Esophagus squamous epithelium (tissue), 5 donors: ENCODE measurements at regions not wholly inside any gene's neighbourhood (a gene's known extent, or its start where the extent isn't known, plus 50 kb on each side); places are given as distances from the start of the nearest gene placed in this dataset.

Source experiments
- DNase-seq: peaks from one replicate; lab custom pipeline; 2025; lab: John Stamatoyannopoulos, UW
- H3K27ac ChIP-seq, 4 donors: fragments of 200-600 bp; sonication (generic); one replicate each; pipeline ENCODE4 v1.5.1; 2016 to 2019; ENCODE audit warnings: mild to moderate bottlenecking in 1 of 4
- H3K27me3 ChIP-seq, 4 donors: fragments of 200-600 bp; sonication (generic); 1 replicate in 3 of 4; 2 replicates in 1 of 4; pipeline versions ENCODE4 v1.5.1 to v1.6.0; 2017 to 2021; ENCODE audit warnings: antibody characterized with exemption in 1 of 4
- H3K36me3 ChIP-seq, 3 donors: fragments of 200-600 bp; sonication (generic); one replicate each; pipeline ENCODE4 v1.5.1; 2016 to 2019
- H3K4me1 ChIP-seq, 3 donors: fragments of 200-600 bp; sonication (generic); one replicate each; pipeline ENCODE4 v1.5.1; 2017 to 2019
- H3K4me3 ChIP-seq, 4 donors: fragments of 200-600 bp; sonication (generic); 1 replicate in 3 of 4; 2 replicates in 1 of 4; pipeline ENCODE4 v1.5.1; 2016 to 2019; ENCODE audit warnings: mild to moderate bottlenecking in 2 of 4, moderate library complexity in 1 of 4
- H3K9me3 ChIP-seq, 3 donors: fragments of 200-600 bp; sonication (generic); one replicate each; pipeline ENCODE4 v1.5.1; 2016 to 2019
- CTCF ChIP-seq, 6 experiments: fragments of 450-650 bp in 4 of 6; fragments of 200-600 bp in 2 of 6; sonication (generic) in 2 of 6; IDR thresholded peaks; one replicate each; pipeline ENCODE4 v1.5.1; 2016 to 2019; ENCODE audit warnings: antibody characterized with exemption in 6 of 6, mild to moderate bottlenecking in 4 of 6, moderate library complexity in 4 of 6
- POLR2A ChIP-seq, 4 donors: fragments of 450-650 bp; IDR thresholded peaks; one replicate each; pipeline ENCODE4 v1.6.1; 2017; ENCODE audit warnings: antibody characterized with exemption in 4 of 4, mild to moderate bottlenecking in 4 of 4, moderate library complexity in 3 of 4
- WGBS, 2 donors: methylation state at CpG; one replicate each; pipeline ENCODE4 v1.1.5; 2018; 5-methylcytosine and 5-hydroxymethylcytosine counted together
- intact Hi-C: fragments of 100-400 bp; cut with DNase I; formaldehyde crosslinking; loops from one replicate; pipeline ENCODE4 v1.15.0; 2022
- donor health status: DM: yes; HTN: yes; CAD: no.

GRCh38 chr4:104743215-104743653, 248.5 kb upstream of the CXXC4 start:
- Histone ChIP-seq H3K9me3 (no peaks in the 10 kb centered on the region), H3K4me1 (no peaks in the 10 kb centered on the region), H3K27ac (no peak overlapping the region), H3K27me3 (no peaks in the 10 kb centered on the region), H3K4me3 (no peak overlapping the region), H3K36me3 (no peaks in the 10 kb centered on the region)
- DNase-seq: no peak
- 73 to 80% methylated on average over 6 of the region's 6 CpGs for WGBS, 2 donors
- intact Hi-C loops: no loop called here
- TF ChIP-seq CTCF (IDR thresholded peaks at IDR 0.05) (no peak), POLR2A (IDR thresholded peaks at IDR 0.05) (no peak)

- DNase-seq: no peak
- WGBS, 2 donors: 63 to 71% methylated on average over 1 of the region's 1 CpG
- no peak overlapping the region for H3K27ac ChIP-seq
- H3K4me1 ChIP-seq: peaks cover 0 to 19% (median 6%) of the 10 kb centered on the region in 3 donors
- intact Hi-C loops: no loop called here
- no peaks in the 10 kb centered on the region for H3K27me3 ChIP-seq
- no peak overlapping the region for H3K4me3 ChIP-seq
- no peaks in the 10 kb centered on the region for H3K9me3 ChIP-seq
- TF ChIP-seq POLR2A (IDR thresholded peaks at IDR 0.05) (no peak), CTCF (IDR thresholded peaks at IDR 0.05) (no peak)
- H3K36me3 ChIP-seq: no peaks in the 10 kb centered on the region
Observed at GRCh38 chr4:104747635-104748034, 252.9 kb upstream of the CXXC4 start.

DNA sequence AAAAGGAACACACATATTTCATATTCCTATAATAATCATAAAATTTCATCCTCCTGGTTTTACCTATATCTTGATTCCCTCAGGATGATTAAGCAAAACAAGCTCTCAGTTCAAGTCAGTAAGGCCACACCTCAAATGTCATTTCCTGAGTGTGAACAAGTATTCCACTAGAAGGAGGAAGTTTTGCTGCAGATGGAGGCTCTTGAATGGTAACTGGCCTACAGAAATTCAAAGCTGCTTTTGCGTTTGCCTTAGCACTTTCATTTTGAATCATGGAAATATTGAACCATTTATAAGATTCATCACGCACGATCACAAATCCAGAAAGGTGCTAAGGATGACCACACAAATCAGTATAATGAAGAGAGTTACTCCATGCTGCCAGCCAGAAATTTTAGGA, 254.4 kb upstream of the CXXC4 start:
- no peaks in the 10 kb centered on the region for H3K36me3 ChIP-seq
- no peaks in the 10 kb centered on the region for H3K27me3 ChIP-seq
- DNase-seq: no peak
- intact Hi-C loops: no loop called here
- H3K4me3 ChIP-seq: no peak overlapping the region
- no peak overlapping the region for H3K27ac ChIP-seq
- no peaks in the 10 kb centered on the region for H3K9me3 ChIP-seq
- 71 to 72% methylated on average over 3 of the region's 3 CpGs for WGBS, 2 donors
- no peak for TF ChIP-seq POLR2A (IDR thresholded peaks at IDR 0.05)
- TF ChIP-seq CTCF (IDR thresholded peaks at IDR 0.05): no peak
- H3K4me1 ChIP-seq: peaks cover 0 to 21% (median 6%) of the 10 kb centered on the region in 3 donors

GRCh38 chr4:104750008-104750407, 255.3 kb upstream of the CXXC4 start:
- no peaks in the 10 kb centered on the region for H3K36me3 ChIP-seq
- H3K4me1 ChIP-seq: peaks cover 0 to 21% (median 6%) of the 10 kb centered on the region in 3 donors
- no peak overlapping the region for H3K27ac ChIP-seq
- no peaks in the 10 kb centered on the region for H3K27me3 ChIP-seq
- TF ChIP-seq CTCF (IDR thresholded peaks at IDR 0.05) (no peak), POLR2A (IDR thresholded peaks at IDR 0.05) (no peak)
- no peak for DNase-seq
- intact Hi-C loops: no loop called here
- WGBS, 2 donors: 48 to 64% methylated on average over 2 of the region's 2 CpGs
- no peak overlapping the region for H3K4me3 ChIP-seq
- no peaks in the 10 kb centered on the region for H3K9me3 ChIP-seq

DNA sequence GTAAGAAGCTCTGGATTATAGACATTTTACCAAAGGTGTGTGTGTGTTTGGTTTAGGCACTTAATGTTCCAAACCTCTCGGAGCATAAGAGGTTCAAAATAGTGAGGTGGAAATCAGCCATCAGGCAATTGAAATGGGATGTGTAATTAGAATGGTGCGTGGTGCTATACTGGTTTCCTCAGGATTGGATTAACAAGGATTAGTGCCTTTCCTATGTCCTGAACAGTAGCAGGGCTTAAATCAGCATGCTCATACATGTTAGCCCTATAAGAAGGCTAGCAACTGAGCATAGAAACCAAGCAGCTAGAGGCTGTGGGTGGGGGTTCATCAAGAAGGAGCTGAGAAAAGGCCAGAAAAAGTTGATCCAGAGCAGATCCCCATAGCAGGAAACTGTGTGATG, 256.8 kb upstream of the CXXC4 start:
- Histone ChIP-seq H3K27ac (no peak overlapping the region), H3K9me3 (no peaks in the 10 kb centered on the region), H3K4me3 (no peak overlapping the region), H3K36me3 (no peaks in the 10 kb centered on the region), H3K4me1 (peaks cover 0 to 21% (median 6%) of the 10 kb centered on the region in 3 donors), H3K27me3 (no peaks in the 10 kb centered on the region)
- intact Hi-C loops: no loop called here
- no peak for TF ChIP-seq POLR2A (IDR thresholded peaks at IDR 0.05)
- no peak for TF ChIP-seq CTCF (IDR thresholded peaks at IDR 0.05)
- no peak for DNase-seq
- 54 to 57% methylated on average over 2 of the region's 2 CpGs for WGBS, 2 donors
